MG63 (cell line): ENCODE measurements at regions not wholly inside any gene's neighbourhood (a gene's known extent, or its start where the extent isn't known, plus 50 kb on each side); places are given as distances from the start of the nearest gene placed in this dataset.
"Not testable (repeated sequence)": the region's sequence is repeated elsewhere in the genome, so short reads cannot be mapped to it uniquely, and the experiment has no call there.

Experiments
- DNase-seq: peaks from one replicate; pipeline ENCODE4 v3.0.0-alpha.2; 2020
- H3K27me3 ChIP-seq: fragments of 250-450 bp; sonication (Bioruptor Pico); 2 replicates; pipeline ENCODE4 v1.5.1; 2020; ENCODE audit warnings: mild to moderate bottlenecking, moderate library complexity
- H3K36me3 ChIP-seq: fragments of 250-450 bp; sonication (Bioruptor Pico); 2 replicates; pipeline ENCODE4 v1.5.1; 2020; ENCODE audit warnings: mild to moderate bottlenecking, moderate library complexity
- H3K4me3 ChIP-seq: fragments of 250-450 bp; sonication (Bioruptor Pico); 2 replicates; pipeline ENCODE4 v1.5.1; 2020; ENCODE audit warnings: mild to moderate bottlenecking, moderate library complexity
- H3K9me3 ChIP-seq: fragments of 250-450 bp; sonication (Bioruptor Pico); 2 replicates; pipeline ENCODE4 v1.5.1; 2020; ENCODE audit warnings: mild to moderate bottlenecking, moderate library complexity

GRCh38 chr11:11220786-11221185 is 132.3 kb downstream of the CSNK2A3 start:
- Histone ChIP-seq H3K36me3 (no peaks in the 10 kb centered on the region), H3K9me3 (no peaks in the 10 kb centered on the region), H3K27me3 (no peaks in the 10 kb centered on the region), H3K4me3 (no peak overlapping the region)
- no peak for DNase-seq

GRCh38 chr11:11218629-11218986 is 134.4 kb downstream of the CSNK2A3 start:
- Histone ChIP-seq H3K4me3 (no peak overlapping the region), H3K36me3 (no peaks in the 10 kb centered on the region), H3K9me3 (no peaks in the 10 kb centered on the region), H3K27me3 (no peaks in the 10 kb centered on the region)
- DNase-seq = no peak

GRCh38 chr11:11217929-11218628 is 135.0 kb downstream of the CSNK2A3 start:
- H3K36me3 ChIP-seq = no peaks in the 10 kb centered on the region
- no peak overlapping the region for H3K4me3 ChIP-seq
- no peaks in the 10 kb centered on the region for H3K9me3 ChIP-seq
- no peak for DNase-seq
- no peaks in the 10 kb centered on the region for H3K27me3 ChIP-seq

DNA sequence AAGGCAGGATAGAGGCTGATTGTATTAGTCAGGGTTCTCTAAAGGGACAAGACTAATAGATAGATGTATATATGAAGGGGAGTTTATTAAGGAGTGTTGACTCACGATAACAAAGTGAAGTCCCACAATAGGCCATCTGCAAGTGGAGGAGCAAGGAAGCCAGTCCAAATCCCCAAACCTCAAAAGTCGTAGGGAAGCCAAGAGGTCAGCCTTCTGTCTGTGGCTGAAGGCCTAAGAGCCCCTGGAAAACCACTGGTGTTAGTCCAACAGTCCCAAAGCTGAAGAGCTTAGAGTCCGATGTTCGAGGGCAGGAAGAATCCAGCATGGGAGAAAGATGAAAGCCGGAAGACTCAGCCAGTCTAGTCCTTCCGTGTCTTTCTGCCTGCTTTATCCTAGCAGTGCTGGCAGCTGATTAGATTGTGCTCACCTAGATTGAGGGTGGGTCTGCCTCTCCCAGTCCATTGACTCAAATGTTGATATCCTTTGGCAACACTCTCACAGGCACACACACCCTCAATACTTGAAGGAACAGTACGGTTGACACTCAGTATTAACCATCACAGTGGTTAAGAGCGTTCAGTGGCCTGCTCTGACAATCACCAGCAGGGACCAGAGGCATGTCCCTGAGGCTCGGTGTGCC is 135.6 kb downstream of the CSNK2A3 start:
- no peak for DNase-seq
- H3K27me3 ChIP-seq = no peaks in the 10 kb centered on the region
- H3K4me3 ChIP-seq = no peak overlapping the region

GRCh38 chr11:11215944-11216343 is 137.1 kb downstream of the CSNK2A3 start:
- H3K36me3 ChIP-seq = no peaks in the 10 kb centered on the region
- no peaks in the 10 kb centered on the region for H3K27me3 ChIP-seq
- H3K9me3 ChIP-seq = no peaks in the 10 kb centered on the region
- no peak overlapping the region for H3K4me3 ChIP-seq
- no peak for DNase-seq

More for the DNA sequence above, 135.6 kb downstream of the CSNK2A3 start:
- Histone ChIP-seq H3K9me3 (no peaks in the 10 kb centered on the region), H3K36me3 (no peaks in the 10 kb centered on the region)

GRCh38 chr11:11215058-11215815 is 137.8 kb downstream of the CSNK2A3 start:
- no peaks in the 10 kb centered on the region for H3K27me3 ChIP-seq
- no peaks in the 10 kb centered on the region for H3K36me3 ChIP-seq
- DNase-seq = no peak
- H3K9me3 ChIP-seq = no peaks in the 10 kb centered on the region
- no peak overlapping the region for H3K4me3 ChIP-seq

DNA sequence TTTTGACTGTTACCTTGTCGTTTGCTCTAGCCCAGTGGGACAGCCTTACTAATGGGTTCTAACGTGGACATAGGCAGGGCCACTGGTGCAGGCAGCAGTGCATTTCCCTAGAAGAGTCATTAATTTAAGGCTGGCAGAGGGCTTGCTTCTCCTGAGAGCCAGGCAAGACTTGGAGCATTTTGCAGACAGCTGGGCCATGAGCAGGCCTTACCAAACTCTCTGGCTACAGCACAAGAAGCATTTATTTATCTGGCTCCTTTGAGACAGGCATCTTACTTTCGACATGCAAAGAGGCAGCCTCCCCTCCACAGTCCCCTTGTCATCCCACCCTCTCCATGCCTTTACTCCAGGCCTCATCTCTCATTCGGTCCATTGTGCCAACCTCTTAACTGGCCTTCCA is 139.9 kb downstream of the CSNK2A3 start:
- Histone ChIP-seq H3K27me3 (no peaks in the 10 kb centered on the region), H3K9me3 (no peaks in the 10 kb centered on the region), H3K4me3 (no peak overlapping the region), H3K36me3 (no peaks in the 10 kb centered on the region)
- DNase-seq = no peak

GRCh38 chr11:11211888-11212287 is 141.2 kb downstream of the CSNK2A3 start:
- H3K4me3 ChIP-seq = no peak overlapping the region
- no peak for DNase-seq
- no peaks in the 10 kb centered on the region for H3K36me3 ChIP-seq
- no peaks in the 10 kb centered on the region for H3K27me3 ChIP-seq
- H3K9me3 ChIP-seq = no peaks in the 10 kb centered on the region

DNA sequence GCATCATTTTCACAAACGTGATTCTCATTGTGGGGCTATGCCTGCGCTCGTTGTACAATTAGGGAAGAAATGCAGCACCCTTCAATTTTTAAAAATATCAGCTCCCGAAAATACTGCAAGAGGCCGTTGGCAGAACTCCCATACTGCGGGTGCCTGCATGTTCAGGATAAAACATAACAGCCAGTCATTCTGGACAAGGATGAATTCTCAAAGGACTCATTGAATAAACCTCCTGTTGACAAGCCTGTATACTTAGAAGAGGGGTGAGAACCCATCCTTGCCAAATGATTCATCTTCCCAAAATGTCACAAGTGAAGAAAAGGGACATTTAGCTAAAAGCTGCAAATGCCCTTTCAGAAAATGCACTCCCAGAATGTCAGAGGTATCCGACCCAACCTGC is 141.9 kb downstream of the CSNK2A3 start:
- no peak for DNase-seq
- Histone ChIP-seq H3K27me3 (no peaks in the 10 kb centered on the region), H3K9me3 (no peaks in the 10 kb centered on the region), H3K4me3 (no peak overlapping the region), H3K36me3 (no peaks in the 10 kb centered on the region)

DNA sequence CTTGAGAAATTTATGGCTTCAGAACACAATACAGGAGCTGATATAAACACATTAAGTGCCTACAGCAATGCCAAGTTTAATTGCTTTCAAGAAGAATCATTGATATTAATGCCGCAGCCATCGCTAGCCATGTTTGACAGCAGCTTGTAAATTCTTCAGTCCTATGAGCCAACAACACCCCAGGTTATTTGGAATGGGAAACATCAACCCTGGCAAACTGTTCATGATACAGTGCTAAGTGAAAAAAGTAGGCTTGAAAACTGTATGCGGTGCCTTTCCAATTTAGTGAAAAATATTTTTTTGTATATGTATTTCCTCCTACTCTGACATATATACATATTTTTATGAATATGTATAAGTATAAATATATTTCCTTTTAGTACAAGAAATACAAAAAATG is 142.6 kb downstream of the CSNK2A3 start:
- DNase-seq = no peak
- no peaks in the 10 kb centered on the region for H3K36me3 ChIP-seq
- H3K27me3 ChIP-seq = no peaks in the 10 kb centered on the region
- H3K9me3 ChIP-seq = no peaks in the 10 kb centered on the region
- no peak overlapping the region for H3K4me3 ChIP-seq

GRCh38 chr11:11209967-11210366 is 143.1 kb downstream of the CSNK2A3 start:
- Histone ChIP-seq H3K9me3 (no peaks in the 10 kb centered on the region), H3K27me3 (no peaks in the 10 kb centered on the region)
- DNase-seq = no peak

GRCh38 chr11:11208994-11209393 is 144.1 kb downstream of the CSNK2A3 start:
- Histone ChIP-seq H3K27me3 (no peaks in the 10 kb centered on the region), H3K4me3 (no peak overlapping the region), H3K9me3 (no peaks in the 10 kb centered on the region), H3K36me3 (no peaks in the 10 kb centered on the region)
- no peak for DNase-seq

More at GRCh38 chr11:11209967-11210366, 143.1 kb downstream of the CSNK2A3 start:
- no peak overlapping the region for H3K4me3 ChIP-seq
- H3K36me3 ChIP-seq = no peaks in the 10 kb centered on the region

DNA sequence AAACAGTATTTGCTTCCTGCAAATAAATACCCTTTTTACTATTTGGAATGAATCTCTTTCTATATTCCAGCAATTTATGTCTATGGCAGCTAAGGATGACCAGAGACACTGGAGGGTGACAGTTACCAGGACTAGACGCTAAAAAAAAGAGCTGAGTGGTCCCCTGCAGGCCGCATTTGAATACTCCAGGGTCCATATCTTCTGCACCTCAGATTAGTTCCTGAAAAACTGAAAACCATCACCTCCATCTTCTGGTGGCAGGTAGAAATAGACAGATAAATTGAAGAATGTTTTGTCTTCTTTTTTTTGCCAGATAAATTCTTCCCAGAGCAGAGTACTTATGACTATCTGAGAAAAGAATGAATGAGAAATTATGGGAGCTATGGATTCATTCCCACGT is 145.6 kb downstream of the CSNK2A3 start:
- Histone ChIP-seq H3K9me3 (peaks cover 5% of the 10 kb centered on the region), H3K4me3 (no peak overlapping the region), H3K36me3 (no peaks in the 10 kb centered on the region), H3K27me3 (no peaks in the 10 kb centered on the region; the same call in 1 of the 2 replicates)
- no peak for DNase-seq

- H3K9me3 ChIP-seq = peaks cover 5% of the 10 kb centered on the region
- H3K27me3 ChIP-seq = peaks cover under 1% of the 10 kb centered on the region; the same call in 1 of the 2 replicates
- no peak overlapping the region for H3K4me3 ChIP-seq
- DNase-seq = peak; percentile 10
- no peaks in the 10 kb centered on the region for H3K36me3 ChIP-seq
Observed at GRCh38 chr11:11206484-11206883, 146.6 kb downstream of the CSNK2A3 start.

- DNase-seq = no peak
- peaks cover 8% of the 10 kb centered on the region for H3K9me3 ChIP-seq
- H3K27me3 ChIP-seq = peaks cover 3% of the 10 kb centered on the region; the same call in 1 of the 2 replicates
- no peaks in the 10 kb centered on the region for H3K36me3 ChIP-seq
- H3K4me3 ChIP-seq = no peak overlapping the region
Observed at GRCh38 chr11:11202885-11203284, 150.2 kb downstream of the CSNK2A3 start.

- H3K4me3 ChIP-seq, DNase-seq, H3K27me3 ChIP-seq, H3K36me3 ChIP-seq, H3K9me3 ChIP-seq: not testable (repeated sequence)
Observed at GRCh38 chr11:11201302-11201701, 151.7 kb downstream of the CSNK2A3 start.

- Histone ChIP-seq H3K36me3 (no peaks in the 10 kb centered on the region), H3K9me3 (peaks cover 10% of the 10 kb centered on the region), H3K27me3 (peaks cover 7% of the 10 kb centered on the region; the same call in 1 of the 2 replicates), H3K4me3 (no peak overlapping the region)
- DNase-seq = no peak
Observed at GRCh38 chr11:11192541-11192940, 160.5 kb downstream of the CSNK2A3 start.
